ENCODE measurements at regions not wholly inside any gene's neighbourhood (a gene's known extent, or its start where the extent isn't known, plus 50 kb on each side); places are given as distances from the start of the nearest gene placed in this dataset.

DNA sequence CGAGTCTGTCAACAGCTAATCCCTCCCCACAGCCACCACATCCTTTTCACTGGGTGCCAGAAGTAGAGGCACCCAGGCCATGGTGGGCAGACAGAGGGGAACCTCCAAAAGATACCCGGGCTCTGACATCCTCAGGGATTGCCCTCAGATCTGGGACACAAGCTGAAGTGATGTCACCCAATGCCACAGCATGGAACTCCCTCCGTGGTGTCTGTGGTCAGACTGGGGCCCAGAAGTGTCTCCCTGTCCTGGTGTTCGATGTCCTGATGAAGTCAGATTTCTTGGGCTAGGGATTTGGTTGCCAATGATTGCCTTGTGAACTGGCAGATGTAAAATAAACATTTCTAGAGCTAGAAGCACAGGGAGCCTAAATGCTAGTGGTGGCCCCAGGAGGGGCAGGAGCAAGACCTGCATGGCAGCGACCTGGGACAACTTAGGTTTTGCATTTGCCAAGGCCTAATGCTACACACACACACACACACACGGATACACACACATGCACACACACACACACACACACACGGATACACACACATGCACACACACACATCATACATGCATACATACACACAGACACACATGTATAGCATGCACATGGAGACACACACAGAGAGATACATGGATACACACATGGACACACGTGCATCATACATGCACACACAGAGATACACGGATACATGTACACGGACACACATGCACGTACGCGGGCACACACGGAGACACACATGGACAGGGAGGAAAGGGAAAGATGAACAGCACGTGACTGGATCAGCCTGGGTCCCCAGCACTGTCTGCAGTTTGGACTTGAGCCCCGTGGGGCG, 221.0 kb downstream of the NFATC2 start:
- Histone ChIP-seq H3K9me3 (ENCODE audit: control insufficient read depth, insufficient read depth, low read length) (no peaks in the 10 kb centered on the region), H3K79me2 (ENCODE audit: control insufficient read depth, low read length) (no peaks in the 10 kb centered on the region), H3K27ac (ENCODE audit: low read depth, low read length) (no peak overlapping the region), H3K9me2 (replicated peaks; ENCODE audit: control insufficient read depth, low read length) (no peaks in the 10 kb centered on the region), H3K27me3 (ENCODE audit: control insufficient read depth, low read length) (no peaks in the 10 kb centered on the region), H4K20me1 (ENCODE audit: control insufficient read depth, insufficient read depth, low read depth, low read length) (no peaks in the 10 kb centered on the region), H3K4me2 (ENCODE audit: low read length) (no peak overlapping the region), H3F3A (ENCODE audit: control insufficient read depth, insufficient read depth) (no peaks in the 10 kb centered on the region), H3K4me1 (ENCODE audit: control insufficient read depth, low read length) (no peaks in the 10 kb centered on the region), H3K4me3 (ENCODE audit: low read length) (no peak overlapping the region), H3K36me3 (ENCODE audit: control insufficient read depth, low read length) (no peaks in the 10 kb centered on the region)
- TF ChIP-seq, protein P1, sequence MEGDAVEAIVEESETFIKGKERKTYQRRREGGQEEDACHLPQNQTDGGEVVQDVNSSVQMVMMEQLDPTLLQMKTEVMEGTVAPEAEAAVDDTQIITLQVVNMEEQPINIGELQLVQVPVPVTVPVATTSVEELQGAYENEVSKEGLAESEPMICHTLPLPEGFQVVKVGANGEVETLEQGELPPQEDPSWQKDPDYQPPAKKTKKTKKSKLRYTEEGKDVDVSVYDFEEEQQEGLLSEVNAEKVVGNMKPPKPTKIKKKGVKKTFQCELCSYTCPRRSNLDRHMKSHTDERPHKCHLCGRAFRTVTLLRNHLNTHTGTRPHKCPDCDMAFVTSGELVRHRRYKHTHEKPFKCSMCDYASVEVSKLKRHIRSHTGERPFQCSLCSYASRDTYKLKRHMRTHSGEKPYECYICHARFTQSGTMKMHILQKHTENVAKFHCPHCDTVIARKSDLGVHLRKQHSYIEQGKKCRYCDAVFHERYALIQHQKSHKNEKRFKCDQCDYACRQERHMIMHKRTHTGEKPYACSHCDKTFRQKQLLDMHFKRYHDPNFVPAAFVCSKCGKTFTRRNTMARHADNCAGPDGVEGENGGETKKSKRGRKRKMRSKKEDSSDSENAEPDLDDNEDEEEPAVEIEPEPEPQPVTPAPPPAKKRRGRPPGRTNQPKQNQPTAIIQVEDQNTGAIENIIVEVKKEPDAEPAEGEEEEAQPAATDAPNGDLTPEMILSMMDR (IDR thresholded peaks at IDR 0.05; ENCODE audit: low read depth, low read length, poor library complexity, severe bottlenecking) = no peak
- no peak for TF ChIP-seq EZH2phosphoT487 (IDR thresholded peaks at IDR 0.05; ENCODE audit: borderline replicate concordance, low read length)

GRCh38 chr20:51319522-51319921, 223.0 kb downstream of the NFATC2 start:
- Histone ChIP-seq H3K27me3 (ENCODE audit: control insufficient read depth, low read length) (no peaks in the 10 kb centered on the region), H3K4me2 (ENCODE audit: low read length) (no peak overlapping the region), H3K36me3 (ENCODE audit: control insufficient read depth, low read length) (no peaks in the 10 kb centered on the region), H3K9me2 (replicated peaks; ENCODE audit: control insufficient read depth, low read length) (no peaks in the 10 kb centered on the region), H3F3A (ENCODE audit: control insufficient read depth, insufficient read depth) (no peaks in the 10 kb centered on the region), H3K27ac (ENCODE audit: low read depth, low read length) (no peak overlapping the region), H3K4me3 (ENCODE audit: low read length) (no peak overlapping the region), H3K4me1 (ENCODE audit: control insufficient read depth, low read length) (no peaks in the 10 kb centered on the region), H3K79me2 (ENCODE audit: control insufficient read depth, low read length) (no peaks in the 10 kb centered on the region), H3K9me3 (ENCODE audit: control insufficient read depth, insufficient read depth, low read length) (no peaks in the 10 kb centered on the region), H4K20me1 (ENCODE audit: control insufficient read depth, insufficient read depth, low read depth, low read length) (no peaks in the 10 kb centered on the region)
- TF ChIP-seq EZH2phosphoT487 (IDR thresholded peaks at IDR 0.05; ENCODE audit: borderline replicate concordance, low read length) = no peak
- TF ChIP-seq, protein P1 (IDR thresholded peaks at IDR 0.05; ENCODE audit: low read depth, low read length, poor library complexity, severe bottlenecking) = no peak

- Histone ChIP-seq H3K27me3 (ENCODE audit: control insufficient read depth, low read length) (no peaks in the 10 kb centered on the region), H3K4me2 (ENCODE audit: low read length) (no peak overlapping the region), H4K20me1 (ENCODE audit: control insufficient read depth, insufficient read depth, low read depth, low read length) (no peaks in the 10 kb centered on the region), H3K9me2 (replicated peaks; ENCODE audit: control insufficient read depth, low read length) (no peaks in the 10 kb centered on the region), H3F3A (ENCODE audit: control insufficient read depth, insufficient read depth) (no peaks in the 10 kb centered on the region), H3K36me3 (ENCODE audit: control insufficient read depth, low read length) (no peaks in the 10 kb centered on the region), H3K79me2 (ENCODE audit: control insufficient read depth, low read length) (no peaks in the 10 kb centered on the region), H3K9me3 (ENCODE audit: control insufficient read depth, insufficient read depth, low read length) (no peaks in the 10 kb centered on the region), H3K4me3 (ENCODE audit: low read length) (no peak overlapping the region), H3K27ac (ENCODE audit: low read depth, low read length) (no peak overlapping the region), H3K4me1 (ENCODE audit: control insufficient read depth, low read length) (no peaks in the 10 kb centered on the region)
- TF ChIP-seq EZH2phosphoT487 (IDR thresholded peaks at IDR 0.05; ENCODE audit: borderline replicate concordance, low read length) = no peak
- TF ChIP-seq, protein P1 (IDR thresholded peaks at IDR 0.05; ENCODE audit: low read depth, low read length, poor library complexity, severe bottlenecking) = peak; percentile 91
Measured at GRCh38 chr20:51318058-51318949, 224.2 kb downstream of the NFATC2 start.

Measured in DOHH2 (cell line).